ENCODE measurements at regions not wholly inside any gene's neighbourhood (a gene's known extent, or its start where the extent isn't known, plus 50 kb on each side); places are given as distances from the start of the nearest gene placed in this dataset.

DNA sequence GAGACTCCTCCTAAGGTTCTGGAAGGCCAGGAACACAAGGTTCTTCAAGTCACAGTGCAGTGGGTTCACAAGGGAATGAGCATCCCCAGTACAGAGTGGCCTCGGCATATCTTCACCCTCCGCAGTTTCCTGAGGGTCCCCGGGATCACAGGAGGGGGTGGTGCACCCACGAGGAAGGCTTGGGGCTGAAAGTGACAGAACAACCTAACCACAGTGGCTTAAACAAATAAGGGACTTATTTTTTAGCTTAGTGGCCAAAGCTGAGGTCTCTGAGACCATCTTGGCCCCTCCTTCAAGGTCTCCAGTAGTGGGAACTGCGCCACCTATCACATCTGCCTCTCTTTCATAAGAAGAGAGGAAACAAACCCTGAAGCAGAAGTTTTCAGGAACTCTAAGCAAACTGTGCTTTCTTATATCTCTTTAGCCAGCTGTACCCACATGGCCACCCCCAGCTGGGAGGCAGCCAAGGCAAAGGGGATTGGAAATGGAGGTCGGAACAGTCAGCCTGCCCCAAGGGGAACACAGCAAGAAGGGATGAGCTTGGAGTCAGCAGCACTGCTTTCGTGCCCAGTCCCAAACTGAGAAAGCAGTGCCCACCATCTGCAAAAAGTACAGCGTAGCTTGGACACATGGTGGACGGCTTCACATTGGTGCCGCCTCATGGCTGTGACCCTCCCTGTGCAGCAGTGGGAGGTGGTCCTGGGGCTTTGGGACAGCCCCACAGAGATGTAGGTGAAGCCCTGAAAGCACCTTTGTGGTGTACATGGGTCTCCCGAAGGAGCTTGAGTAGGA lies 260.0 kb upstream of the ID2 start:
- no peaks in the 10 kb centered on the region for H3K36me3 Mint-ChIP-seq
- H3K9me3 Mint-ChIP-seq, result peaks cover 0 to 2% (median 0%) of the 10 kb centered on the region in 9 donors
- H3K4me1 Mint-ChIP-seq, result peaks cover 2 to 43% (median 6%) of the 10 kb centered on the region in 4 donors
- ATAC-seq (no peak), DNase-seq (no peak)
- peaks cover 2 to 9% (median 4%) of the 10 kb centered on the region in 5 donors for H3K27me3 Mint-ChIP-seq
- H3K27ac Mint-ChIP-seq, result peak overlapping the region in 1 of 10 donors; percentile 70
- POLR2A ChIA-PET, result interaction anchor here (0.5 kb wide), 1 partner anchor 810 kb away, joined by 3 read pairs; no protein-coding TSS in a partner anchor
- H3K4me3 Mint-ChIP-seq, result no peak overlapping the region

GRCh38 chr2:8422450-8422800 lies 259.4 kb upstream of the ID2 start:
- Mint-ChIP-seq H3K27ac (no peak overlapping the region), H3K36me3 (no peaks in the 10 kb centered on the region), H3K4me1 (peaks cover 2 to 42% (median 5%) of the 10 kb centered on the region in 4 donors), H3K9me3 (peaks cover 0 to 2% (median 0%) of the 10 kb centered on the region in 9 donors), H3K27me3 (peaks cover 2 to 9% (median 4%) of the 10 kb centered on the region in 5 donors), H3K4me3 (no peak overlapping the region)
- POLR2A ChIA-PET, result no interaction called here
- no peak for ATAC-seq
- DNase-seq, result no peak

DNA sequence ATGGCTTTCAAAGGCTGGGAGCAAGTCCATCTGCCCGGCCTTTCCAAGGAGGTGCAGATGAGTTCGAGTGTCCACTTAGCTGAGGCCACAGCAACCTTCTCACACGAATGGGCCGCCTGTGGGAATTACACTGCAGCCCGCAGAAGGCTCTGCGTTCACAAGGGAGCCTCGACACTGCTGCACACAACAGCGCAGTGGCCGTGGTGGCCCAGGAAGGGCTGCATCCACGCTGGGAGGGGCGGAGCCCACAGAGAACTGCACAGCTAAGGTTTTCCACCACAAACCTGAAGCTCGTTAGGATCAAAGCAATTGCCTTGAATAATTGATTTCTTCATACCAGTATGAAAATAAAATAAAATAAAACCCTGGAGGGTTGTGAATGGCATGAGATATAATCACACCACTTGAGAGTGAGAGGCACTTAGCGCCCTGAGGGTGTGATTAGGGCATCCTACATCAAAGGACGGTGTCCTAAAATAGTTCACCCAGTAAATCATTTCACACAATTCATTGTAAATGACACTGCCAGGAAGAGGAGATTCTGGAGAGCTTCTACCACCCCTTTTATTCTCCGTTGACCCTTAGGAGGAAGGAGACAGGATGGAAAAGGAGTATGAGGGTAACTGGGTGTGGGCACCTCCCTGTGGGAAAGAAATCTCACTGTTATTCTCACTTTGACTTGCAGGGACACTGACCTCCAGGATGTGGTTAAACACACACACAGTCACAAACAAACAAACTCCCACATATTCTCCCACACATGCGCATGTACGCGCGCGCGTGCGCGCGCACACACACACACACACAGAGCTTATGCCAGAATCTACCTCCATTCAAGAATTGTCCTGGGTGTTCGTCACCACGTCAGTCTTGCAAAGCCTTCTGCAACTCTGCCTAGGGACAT lies 256.6 kb upstream of the ID2 start:
- Mint-ChIP-seq H3K9me3 (no peaks in the 10 kb centered on the region), H3K4me1 (peaks cover 2 to 37% (median 5%) of the 10 kb centered on the region in 4 donors), H3K27me3 (peaks cover 1 to 9% (median 4%) of the 10 kb centered on the region in 5 donors), H3K4me3 (peak overlapping the region in 2 of 10 donors; percentile 2 to 24), H3K36me3 (no peaks in the 10 kb centered on the region), H3K27ac (peak overlapping the region in 1 of 10 donors; percentile 49)
- ATAC-seq (no peak), DNase-seq (peak in 1 of 10 donors; percentile 15)
- POLR2A ChIA-PET, result no interaction called here

DNA sequence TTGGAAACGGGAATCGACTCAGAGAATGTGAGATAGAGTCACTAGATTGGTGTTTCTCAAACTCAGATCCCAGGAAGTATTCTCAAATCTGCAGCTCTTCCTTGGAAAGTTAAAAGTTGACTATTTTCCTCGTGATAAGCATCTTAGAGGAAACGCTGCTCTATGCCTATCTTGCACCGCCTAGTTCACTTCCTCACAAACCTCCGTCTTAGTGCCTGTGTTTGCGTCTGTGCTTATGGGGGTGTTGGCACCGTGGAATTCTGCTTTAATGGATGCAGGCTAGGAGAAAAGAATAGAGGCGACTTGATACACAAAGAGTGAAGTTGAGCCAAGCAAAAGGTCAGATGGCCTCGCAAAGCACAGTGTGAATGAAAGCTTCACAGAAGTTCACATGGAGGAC lies 255.3 kb upstream of the ID2 start:
- no peak for DNase-seq
- H3K36me3 Mint-ChIP-seq, result no peaks in the 10 kb centered on the region
- peaks cover 1 to 9% (median 2%) of the 10 kb centered on the region in 5 donors for H3K27me3 Mint-ChIP-seq
- peaks cover 4 to 37% (median 5%) of the 10 kb centered on the region in 4 donors for H3K4me1 Mint-ChIP-seq
- H3K27ac Mint-ChIP-seq, result peak overlapping the region in 1 of 10 donors; percentile 6
- POLR2A ChIA-PET, result no interaction called here
- ATAC-seq, result no peak
- no peak overlapping the region for H3K4me3 Mint-ChIP-seq
- H3K9me3 Mint-ChIP-seq, result no peaks in the 10 kb centered on the region

GRCh38 chr2:8427211-8427610 lies 254.6 kb upstream of the ID2 start:
- Mint-ChIP-seq H3K27ac (no peak overlapping the region), H3K36me3 (no peaks in the 10 kb centered on the region), H3K27me3 (peaks cover 0 to 4% (median 0%) of the 10 kb centered on the region in 5 donors), H3K4me1 (peaks cover 3 to 30% (median 4%) of the 10 kb centered on the region in 4 donors), H3K4me3 (no peak overlapping the region), H3K9me3 (no peaks in the 10 kb centered on the region)
- ATAC-seq, result no peak
- POLR2A ChIA-PET, result no interaction called here
- DNase-seq, result no peak

- peak overlapping the region in 1 of 10 donors; percentile 18 for H3K27ac Mint-ChIP-seq
- no peaks in the 10 kb centered on the region for H3K36me3 Mint-ChIP-seq
- ATAC-seq (no peak), DNase-seq (no peak)
- POLR2A ChIA-PET, result no interaction called here
- H3K9me3 Mint-ChIP-seq, result no peaks in the 10 kb centered on the region
- peaks cover 5 to 35% (median 17%) of the 10 kb centered on the region in 4 donors for H3K4me1 Mint-ChIP-seq
- peaks cover 0 to 3% (median 0%) of the 10 kb centered on the region in 5 donors for H3K27me3 Mint-ChIP-seq
- peak overlapping the region in 1 of 10 donors; percentile 3 for H3K4me3 Mint-ChIP-seq
Observed at GRCh38 chr2:8430628-8431027, 251.2 kb upstream of the ID2 start.

GRCh38 chr2:8431446-8432125 lies 250.3 kb upstream of the ID2 start:
- POLR2A ChIA-PET, result no interaction called here
- H3K4me3 Mint-ChIP-seq, result no peak overlapping the region
- peak overlapping the region in 2 of 10 donors; percentile 4 to 23 for H3K27ac Mint-ChIP-seq
- no peaks in the 10 kb centered on the region for H3K9me3 Mint-ChIP-seq
- peaks cover 0 to 2% (median 0%) of the 10 kb centered on the region in 5 donors for H3K27me3 Mint-ChIP-seq
- H3K36me3 Mint-ChIP-seq, result no peaks in the 10 kb centered on the region
- peaks cover 5 to 34% (median 16%) of the 10 kb centered on the region in 4 donors for H3K4me1 Mint-ChIP-seq
- ATAC-seq, result no peak
- DNase-seq, result no peak

GRCh38 chr2:8432706-8433336 lies 249.0 kb upstream of the ID2 start:
- no peak for ATAC-seq
- peak overlapping the region in 6 of 10 donors; percentile 26 to 95 (median 53) for H3K27ac Mint-ChIP-seq
- H3K4me3 Mint-ChIP-seq, result peak overlapping the region; percentile 20 to 82 (median 70)
- H3K27me3 Mint-ChIP-seq, result no peaks in the 10 kb centered on the region
- peak in 2 of 10 donors; percentile 11 to 13 for DNase-seq
- H3K36me3 Mint-ChIP-seq, result no peaks in the 10 kb centered on the region
- peaks cover 9 to 33% (median 14%) of the 10 kb centered on the region in 4 donors for H3K4me1 Mint-ChIP-seq
- POLR2A ChIA-PET, result no interaction called here
- H3K9me3 Mint-ChIP-seq, result no peaks in the 10 kb centered on the region

- DNase-seq (no peak), ATAC-seq (no peak)
- H3K4me3 Mint-ChIP-seq, result peak overlapping the region in 5 of 10 donors; percentile 2 to 43 (median 26)
- H3K36me3 Mint-ChIP-seq, result no peaks in the 10 kb centered on the region
- H3K27ac Mint-ChIP-seq, result peak overlapping the region in 3 of 10 donors; percentile 16 to 30 (median 22)
- H3K4me1 Mint-ChIP-seq, result peaks cover 9 to 33% (median 15%) of the 10 kb centered on the region in 4 donors
- no peaks in the 10 kb centered on the region for H3K27me3 Mint-ChIP-seq
- H3K9me3 Mint-ChIP-seq, result no peaks in the 10 kb centered on the region
- POLR2A ChIA-PET, result no interaction called here
Observed at GRCh38 chr2:8433390-8433789, 248.5 kb upstream of the ID2 start.

GRCh38 chr2:8435608-8436007 lies 246.2 kb upstream of the ID2 start:
- H3K4me3 Mint-ChIP-seq, result no peak overlapping the region
- ATAC-seq, result no peak
- no peaks in the 10 kb centered on the region for H3K9me3 Mint-ChIP-seq
- H3K36me3 Mint-ChIP-seq, result no peaks in the 10 kb centered on the region
- POLR2A ChIA-PET, result no interaction called here
- peaks cover 0 to 1% (median 0%) of the 10 kb centered on the region in 5 donors for H3K27me3 Mint-ChIP-seq
- no peak overlapping the region for H3K27ac Mint-ChIP-seq
- no peak for DNase-seq
- peaks cover 12 to 48% (median 23%) of the 10 kb centered on the region in 4 donors for H3K4me1 Mint-ChIP-seq

DNA sequence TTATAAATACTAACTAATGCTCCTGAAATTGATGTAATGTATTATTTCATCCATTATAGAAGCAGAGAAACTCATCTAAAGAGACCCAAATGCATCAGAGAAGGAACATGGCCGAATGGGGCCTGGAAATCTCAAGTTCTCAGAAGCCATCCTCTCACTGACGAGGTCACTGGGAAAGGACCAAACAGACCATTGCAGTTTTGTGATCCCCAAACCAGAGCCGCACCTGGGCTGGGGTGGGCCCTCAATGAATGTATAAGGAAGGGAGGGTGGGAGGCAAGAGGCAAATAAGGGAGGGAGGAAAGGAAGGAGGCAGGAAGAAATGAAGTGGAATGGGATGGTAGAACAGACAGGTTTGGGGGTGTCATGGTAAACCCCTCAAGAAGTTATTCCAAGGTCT lies 245.3 kb upstream of the ID2 start:
- no peak for DNase-seq
- Mint-ChIP-seq H3K4me3 (no peak overlapping the region), H3K27me3 (peaks cover 0 to 1% (median 0%) of the 10 kb centered on the region in 5 donors), H3K4me1 (peaks cover 12 to 52% (median 22%) of the 10 kb centered on the region in 4 donors), H3K27ac (no peak overlapping the region), H3K9me3 (no peaks in the 10 kb centered on the region), H3K36me3 (no peaks in the 10 kb centered on the region)
- no peak for ATAC-seq
- POLR2A ChIA-PET, result no interaction called here
